ENCODE measurements at regions not wholly inside any gene's neighbourhood (a gene's known extent, or its start where the extent isn't known, plus 50 kb on each side); places are given as distances from the start of the nearest gene placed in this dataset.

DNA sequence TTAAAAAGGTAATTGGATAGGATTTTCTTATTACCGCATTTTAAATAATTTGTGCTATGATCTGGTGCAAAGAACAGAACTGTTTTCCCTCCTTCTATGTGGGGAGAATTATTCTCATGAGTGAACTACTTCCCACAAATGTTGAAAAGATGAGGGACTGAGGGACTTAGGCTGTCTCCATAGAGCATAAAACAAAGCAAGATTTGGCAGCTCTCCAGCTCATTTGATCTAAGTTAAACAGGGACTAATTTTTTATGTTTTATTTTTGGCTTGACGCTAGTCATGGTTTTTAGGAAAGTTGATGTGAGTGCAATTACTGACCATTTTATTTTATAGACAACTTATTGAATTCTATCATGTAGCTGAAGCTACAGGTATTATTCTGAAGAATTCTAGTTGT lies 362.3 kb downstream of the HLX start:
- H3K36me3 ChIP-seq (ENCODE audit: low read depth, missing control alignments) = no peaks in the 10 kb centered on the region
- H3K27me3 ChIP-seq = no peaks in the 10 kb centered on the region
- H3K9me3 ChIP-seq = no peaks in the 10 kb centered on the region
- TF ChIP-seq, protein P1, sequence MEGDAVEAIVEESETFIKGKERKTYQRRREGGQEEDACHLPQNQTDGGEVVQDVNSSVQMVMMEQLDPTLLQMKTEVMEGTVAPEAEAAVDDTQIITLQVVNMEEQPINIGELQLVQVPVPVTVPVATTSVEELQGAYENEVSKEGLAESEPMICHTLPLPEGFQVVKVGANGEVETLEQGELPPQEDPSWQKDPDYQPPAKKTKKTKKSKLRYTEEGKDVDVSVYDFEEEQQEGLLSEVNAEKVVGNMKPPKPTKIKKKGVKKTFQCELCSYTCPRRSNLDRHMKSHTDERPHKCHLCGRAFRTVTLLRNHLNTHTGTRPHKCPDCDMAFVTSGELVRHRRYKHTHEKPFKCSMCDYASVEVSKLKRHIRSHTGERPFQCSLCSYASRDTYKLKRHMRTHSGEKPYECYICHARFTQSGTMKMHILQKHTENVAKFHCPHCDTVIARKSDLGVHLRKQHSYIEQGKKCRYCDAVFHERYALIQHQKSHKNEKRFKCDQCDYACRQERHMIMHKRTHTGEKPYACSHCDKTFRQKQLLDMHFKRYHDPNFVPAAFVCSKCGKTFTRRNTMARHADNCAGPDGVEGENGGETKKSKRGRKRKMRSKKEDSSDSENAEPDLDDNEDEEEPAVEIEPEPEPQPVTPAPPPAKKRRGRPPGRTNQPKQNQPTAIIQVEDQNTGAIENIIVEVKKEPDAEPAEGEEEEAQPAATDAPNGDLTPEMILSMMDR (IDR thresholded peaks at IDR 0.05) = no peak
- no peak for TF ChIP-seq POLR2A (IDR thresholded peaks at IDR 0.05)
- WGBS, 2 donors = 72 to 80% methylated on average over 2 of the region's 2 CpGs
- H3K27ac ChIP-seq = no peak overlapping the region
- intact Hi-C loops (cut with DNase I; ENCODE audit: low total_unique reads) = no loop called here
- no peaks in the 10 kb centered on the region for H3K4me1 ChIP-seq
- DNase-seq = no peak
- no peak overlapping the region for H3K4me3 ChIP-seq

DNA sequence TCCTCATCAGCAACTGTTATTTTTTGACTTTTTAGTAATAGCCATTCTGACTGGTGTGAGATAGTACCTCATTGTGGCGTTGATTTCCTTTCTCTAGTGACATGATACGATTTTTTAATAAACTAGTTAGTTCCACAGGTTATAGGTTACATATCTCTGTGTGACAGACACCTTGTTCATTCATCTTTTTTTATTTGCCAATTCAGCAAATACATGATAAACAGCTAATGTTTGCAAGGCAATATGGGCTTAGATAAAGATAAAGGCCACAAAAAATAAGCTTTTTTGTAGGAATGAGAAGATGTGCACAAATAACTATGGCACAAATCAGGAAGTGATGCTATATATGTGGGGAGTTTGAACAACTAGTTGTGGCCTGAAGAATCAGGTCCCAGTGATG lies 366.8 kb downstream of the HLX start:
- 89 to 93% methylated on average over 2 of the region's 2 CpGs for WGBS, 2 donors
- TF ChIP-seq POLR2A (IDR thresholded peaks at IDR 0.05) = no peak
- TF ChIP-seq, protein P1 (IDR thresholded peaks at IDR 0.05) = no peak
- intact Hi-C loops (cut with DNase I; ENCODE audit: low total_unique reads) = no loop called here
- Histone ChIP-seq H3K9me3 (no peaks in the 10 kb centered on the region), H3K27ac (no peak overlapping the region), H3K27me3 (no peaks in the 10 kb centered on the region), H3K4me1 (no peaks in the 10 kb centered on the region), H3K4me3 (no peak overlapping the region), H3K36me3 (ENCODE audit: low read depth, missing control alignments) (no peaks in the 10 kb centered on the region)
- no peak for DNase-seq

DNA sequence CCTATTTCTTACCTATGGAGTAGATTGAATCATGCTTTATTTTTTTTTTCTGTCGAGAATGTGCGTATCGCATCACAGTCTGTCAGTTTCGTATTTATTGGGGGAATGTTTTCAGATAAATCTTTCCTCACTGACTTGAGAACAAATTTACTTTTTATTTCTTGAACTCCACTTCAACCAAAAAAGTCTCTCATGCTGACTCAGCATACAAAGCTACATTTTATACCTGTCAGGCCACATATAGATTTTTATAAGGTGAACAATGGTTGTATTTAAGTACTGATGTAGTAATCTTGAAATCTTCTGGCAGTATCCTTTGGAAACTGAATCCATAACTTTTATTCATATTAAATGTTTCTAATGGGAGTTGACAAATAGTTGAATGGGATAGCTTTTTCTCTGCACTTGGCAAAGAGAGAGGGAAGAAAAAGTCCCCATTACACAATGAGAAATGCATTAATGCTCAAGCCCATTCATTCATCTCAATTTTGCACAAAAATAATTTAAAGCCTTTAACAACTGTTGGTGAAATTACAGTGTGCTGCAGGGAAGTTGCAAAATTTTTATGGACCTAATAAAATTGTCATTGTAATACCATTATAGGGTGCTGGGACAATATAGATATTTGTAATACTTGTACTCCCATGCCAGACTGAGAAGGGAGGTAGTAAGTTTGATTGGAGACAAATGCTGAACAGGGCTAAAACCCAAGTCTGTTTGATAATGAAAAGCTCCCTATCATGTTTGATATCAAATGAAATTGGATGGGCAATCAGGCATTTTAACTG lies 367.6 kb downstream of the HLX start:
- no peak for DNase-seq
- Histone ChIP-seq H3K4me1 (no peaks in the 10 kb centered on the region), H3K36me3 (ENCODE audit: low read depth, missing control alignments) (no peaks in the 10 kb centered on the region), H3K27me3 (no peaks in the 10 kb centered on the region), H3K9me3 (no peaks in the 10 kb centered on the region), H3K27ac (no peak overlapping the region), H3K4me3 (no peak overlapping the region)
- intact Hi-C loops (cut with DNase I; ENCODE audit: low total_unique reads) = no loop called here
- TF ChIP-seq, protein P1 (IDR thresholded peaks at IDR 0.05) = no peak
- 89 to 97% methylated on average over 4 of the region's 4 CpGs for WGBS, 2 donors

DNA sequence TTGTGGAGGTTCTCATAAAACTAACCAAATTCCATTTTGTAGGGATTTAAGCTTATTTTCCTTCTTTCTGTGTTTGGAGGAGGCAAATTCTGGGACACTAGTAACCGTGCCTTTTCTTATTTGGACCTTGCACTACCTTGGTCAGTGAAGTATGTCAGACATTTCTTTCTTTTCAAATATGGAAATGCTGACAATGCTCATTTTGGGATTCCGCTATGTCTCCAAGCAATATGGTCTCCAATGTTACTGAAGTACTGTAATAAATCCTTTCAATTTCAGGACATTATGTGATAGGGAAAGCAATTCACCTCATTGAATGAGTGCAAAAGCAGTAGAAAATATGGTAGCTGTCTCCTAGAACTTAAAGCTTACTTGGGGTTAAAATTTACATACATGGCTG lies 372.3 kb downstream of the HLX start:
- 64 to 97% methylated on average over 2 of the region's 2 CpGs for WGBS, 2 donors
- TF ChIP-seq, protein P1 (IDR thresholded peaks at IDR 0.05) = no peak
- no peak for TF ChIP-seq POLR2A (IDR thresholded peaks at IDR 0.05)
- Histone ChIP-seq H3K4me1 (no peaks in the 10 kb centered on the region), H3K27ac (no peak overlapping the region), H3K4me3 (no peak overlapping the region), H3K27me3 (no peaks in the 10 kb centered on the region), H3K36me3 (ENCODE audit: low read depth, missing control alignments) (no peaks in the 10 kb centered on the region), H3K9me3 (no peaks in the 10 kb centered on the region)
- no peak for DNase-seq
- intact Hi-C loops (cut with DNase I; ENCODE audit: low total_unique reads) = no loop called here

DNA sequence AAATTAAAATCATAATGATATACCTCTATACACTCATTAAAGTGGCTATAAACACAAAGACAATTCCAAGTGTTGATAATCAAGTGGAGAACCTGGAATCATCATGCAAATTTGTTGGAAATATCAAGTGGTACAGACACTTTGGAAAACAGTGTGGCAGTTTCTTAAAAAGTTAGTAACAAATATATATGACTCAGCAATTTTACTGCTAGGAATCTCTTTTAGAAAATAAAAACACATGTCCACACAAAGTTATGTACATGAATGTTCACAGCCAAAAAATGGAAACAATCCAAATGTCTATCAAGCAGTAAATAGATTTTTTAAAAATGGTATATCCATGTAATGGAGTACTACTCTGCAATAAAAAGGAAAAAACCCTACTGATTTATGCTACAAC lies 375.6 kb downstream of the HLX start:
- intact Hi-C loops (cut with DNase I; ENCODE audit: low total_unique reads) = no loop called here

More for the DNA sequence above, 375.6 kb downstream of the HLX start:
- H3K4me1 ChIP-seq = no peaks in the 10 kb centered on the region
- H3K4me3 ChIP-seq = no peak overlapping the region
- no peak overlapping the region for H3K27ac ChIP-seq
- no peaks in the 10 kb centered on the region for H3K9me3 ChIP-seq
- H3K36me3 ChIP-seq (ENCODE audit: low read depth, missing control alignments) = no peaks in the 10 kb centered on the region
- no peaks in the 10 kb centered on the region for H3K27me3 ChIP-seq
- TF ChIP-seq, protein P1 (IDR thresholded peaks at IDR 0.05) = no peak
- TF ChIP-seq POLR2A (IDR thresholded peaks at IDR 0.05) = no peak
- no peak for DNase-seq

Data from testis (tissue), 2 donors.